ENCODE measurements at regions not wholly inside any gene's neighbourhood (a gene's known extent, or its start where the extent isn't known, plus 50 kb on each side); places are given as distances from the start of the nearest gene placed in this dataset.

DNA sequence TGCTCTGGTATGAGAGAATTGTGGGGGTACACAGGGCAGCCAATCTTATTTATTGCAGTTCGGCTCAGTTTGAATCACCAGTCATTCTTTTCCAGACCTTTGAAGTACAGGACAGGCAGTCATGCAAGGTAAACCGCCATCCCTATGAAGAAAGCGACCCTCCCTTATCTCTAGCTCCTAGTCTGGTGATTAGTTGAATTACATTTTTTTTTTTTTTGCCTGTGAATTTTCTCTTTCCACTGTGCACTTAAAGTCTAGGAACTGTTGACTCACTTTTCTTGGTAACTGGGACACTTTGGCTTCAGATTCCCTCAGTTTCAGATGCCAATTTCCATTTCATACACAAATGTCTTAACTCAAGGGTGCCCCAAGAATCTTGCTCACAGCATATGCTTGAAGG lies 82.4 kb upstream of the FAM9C start:
- TF ChIP-seq, protein P1, sequence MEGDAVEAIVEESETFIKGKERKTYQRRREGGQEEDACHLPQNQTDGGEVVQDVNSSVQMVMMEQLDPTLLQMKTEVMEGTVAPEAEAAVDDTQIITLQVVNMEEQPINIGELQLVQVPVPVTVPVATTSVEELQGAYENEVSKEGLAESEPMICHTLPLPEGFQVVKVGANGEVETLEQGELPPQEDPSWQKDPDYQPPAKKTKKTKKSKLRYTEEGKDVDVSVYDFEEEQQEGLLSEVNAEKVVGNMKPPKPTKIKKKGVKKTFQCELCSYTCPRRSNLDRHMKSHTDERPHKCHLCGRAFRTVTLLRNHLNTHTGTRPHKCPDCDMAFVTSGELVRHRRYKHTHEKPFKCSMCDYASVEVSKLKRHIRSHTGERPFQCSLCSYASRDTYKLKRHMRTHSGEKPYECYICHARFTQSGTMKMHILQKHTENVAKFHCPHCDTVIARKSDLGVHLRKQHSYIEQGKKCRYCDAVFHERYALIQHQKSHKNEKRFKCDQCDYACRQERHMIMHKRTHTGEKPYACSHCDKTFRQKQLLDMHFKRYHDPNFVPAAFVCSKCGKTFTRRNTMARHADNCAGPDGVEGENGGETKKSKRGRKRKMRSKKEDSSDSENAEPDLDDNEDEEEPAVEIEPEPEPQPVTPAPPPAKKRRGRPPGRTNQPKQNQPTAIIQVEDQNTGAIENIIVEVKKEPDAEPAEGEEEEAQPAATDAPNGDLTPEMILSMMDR (conservative IDR thresholded peaks at IDR 0.05) = no peak
- no peak for TF ChIP-seq ZFX (IDR thresholded peaks at IDR 0.05)
